ENCODE measurements at regions not wholly inside any gene's neighbourhood (a gene's known extent, or its start where the extent isn't known, plus 50 kb on each side); places are given as distances from the start of the nearest gene placed in this dataset.

GRCh38 chr5:82636591-82636990 is 358.4 kb upstream of the RPS23 start:
- no peak for TF ChIP-seq CTCF (IDR thresholded peaks at IDR 0.05)
- no peak for TF ChIP-seq EZH2phosphoT487 (IDR thresholded peaks at IDR 0.05)
